Renal cortex interstitium (tissue), 11 donors: ENCODE measurements at regions not wholly inside any gene's neighbourhood (a gene's known extent, or its start where the extent isn't known, plus 50 kb on each side); places are given as distances from the start of the nearest gene placed in this dataset.
"Not testable (repeated sequence)": the region's sequence is repeated elsewhere in the genome, so short reads cannot be mapped to it uniquely, and the experiment has no call there.

ENCODE experiments used
- DNase-seq, 11 donors: peaks; one replicate each; pipeline ENCODE4 v3.0.0-alpha.2; 2013; ENCODE audit warnings: low read depth in 9 of 11, low spot score in 4 of 11; ENCODE audit errors: extremely low read depth in 1 of 11

DNA sequence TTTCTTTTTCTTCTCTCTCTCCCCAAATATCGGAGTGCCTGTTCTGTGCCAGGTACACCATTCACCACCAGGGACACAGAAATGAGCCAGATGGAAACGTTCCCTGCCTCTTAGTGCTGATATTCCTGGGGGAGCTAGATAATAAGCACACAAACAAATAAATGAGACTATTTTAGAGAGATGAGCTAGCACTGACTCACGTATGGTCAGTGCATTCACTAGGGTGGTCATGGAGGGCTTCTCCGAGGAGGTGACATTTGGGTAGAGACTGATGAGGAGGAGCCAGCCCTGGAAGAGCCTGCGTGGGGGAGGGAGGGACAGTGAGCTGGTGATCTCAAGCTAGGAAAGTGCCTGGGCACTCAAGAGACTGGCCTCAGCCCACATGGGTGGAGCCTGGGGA, 252.3 kb upstream of the KCNG1 start:
- DNase-seq, result no peak

DNA sequence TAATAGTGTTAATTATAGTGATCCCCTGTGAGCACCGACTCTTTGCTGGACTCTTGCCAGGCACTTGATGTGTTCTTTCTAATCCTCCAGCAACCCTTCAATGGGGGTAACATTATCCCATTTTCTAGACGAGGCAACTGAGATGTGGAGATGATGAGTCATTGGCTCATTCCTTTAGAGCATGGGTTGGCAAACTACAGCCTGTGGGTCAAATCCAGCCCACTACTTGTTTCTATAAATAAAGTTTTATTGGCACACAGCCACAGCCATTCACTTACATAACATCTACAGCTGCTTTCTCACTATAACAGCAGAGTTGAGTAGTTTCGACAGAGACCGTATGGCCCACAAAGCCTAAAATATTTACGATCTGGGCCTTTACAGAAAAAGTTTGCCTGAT, 249.5 kb upstream of the KCNG1 start:
- DNase-seq, result no peak

DNA sequence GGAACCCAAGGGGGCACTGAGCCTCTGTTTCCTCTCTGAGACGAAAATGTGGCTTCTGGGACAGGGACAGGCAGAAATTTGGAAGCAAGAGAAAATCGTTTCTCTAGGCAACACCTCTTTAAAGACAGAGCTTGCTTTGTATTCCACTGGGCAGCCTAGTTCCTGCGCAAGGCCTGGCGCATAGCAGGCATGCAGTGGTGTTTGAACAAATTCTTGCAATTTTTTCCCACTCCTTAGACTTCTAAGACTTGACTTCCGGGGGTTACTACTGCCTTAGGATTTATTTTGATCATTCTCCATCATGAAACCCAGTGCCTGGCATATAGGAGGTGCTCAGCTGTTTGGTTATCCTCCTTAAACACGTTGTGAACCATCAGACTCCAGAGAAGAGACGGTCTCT, 249.0 kb upstream of the KCNG1 start:
- no peak for DNase-seq

DNA sequence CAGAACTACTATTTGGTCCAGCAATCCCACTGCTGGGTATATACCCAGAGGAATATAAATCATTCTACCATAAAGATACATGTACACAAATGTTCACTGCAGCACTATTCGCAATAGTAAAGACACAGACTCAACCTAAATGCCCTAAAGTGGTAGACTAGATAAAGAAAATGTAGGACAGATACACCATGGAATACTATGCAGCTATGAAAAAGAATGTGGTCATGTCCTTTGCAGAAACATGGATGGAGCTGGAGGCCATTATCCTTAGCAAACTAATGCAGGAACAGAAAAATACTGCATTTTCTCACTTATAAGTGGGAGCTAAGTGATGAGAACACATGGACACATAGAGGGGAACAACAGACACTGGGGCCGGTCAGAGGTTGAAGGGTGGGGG, 248.4 kb upstream of the KCNG1 start:
- not testable (repeated sequence) for DNase-seq

DNA sequence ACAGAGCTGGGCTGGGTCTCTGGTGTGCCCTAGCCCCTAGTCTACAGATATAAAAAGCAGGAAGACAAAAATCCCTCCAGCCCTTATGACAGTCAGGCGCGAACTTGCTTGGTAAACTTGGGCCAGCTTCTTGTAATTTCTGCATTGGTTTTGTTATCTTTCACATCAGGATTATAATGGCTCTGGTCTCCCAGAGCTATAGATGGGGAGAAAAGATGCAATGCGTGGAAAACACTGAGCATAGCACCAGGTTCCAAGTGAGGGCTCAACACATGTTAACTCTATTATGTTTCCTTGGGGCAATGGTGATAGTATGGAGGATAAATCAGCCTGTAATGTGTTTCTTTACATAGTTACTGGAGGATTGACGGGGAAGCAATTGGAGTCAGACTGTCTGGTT, 246.8 kb upstream of the KCNG1 start:
- no peak for DNase-seq

DNA sequence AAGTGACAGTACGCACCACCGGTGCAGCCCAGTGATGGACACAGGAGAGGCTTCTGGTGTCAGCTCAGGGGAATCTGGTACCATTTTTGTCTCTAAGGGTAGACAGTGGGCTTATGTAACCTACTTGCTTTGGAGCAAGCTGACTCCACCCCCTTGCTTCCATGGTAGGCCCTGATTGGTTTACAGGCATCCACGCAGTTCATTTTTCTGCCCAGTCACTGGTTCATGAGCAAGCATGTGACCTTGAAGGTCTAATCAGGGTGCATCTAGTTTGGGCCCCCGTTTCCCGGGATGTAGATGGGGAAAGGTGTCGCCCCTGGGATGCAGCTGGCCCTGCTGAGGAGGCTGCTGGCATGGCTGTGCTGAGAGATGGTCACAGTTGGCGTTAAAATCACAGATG, 244.8 kb upstream of the KCNG1 start:
- DNase-seq, result no peak

DNA sequence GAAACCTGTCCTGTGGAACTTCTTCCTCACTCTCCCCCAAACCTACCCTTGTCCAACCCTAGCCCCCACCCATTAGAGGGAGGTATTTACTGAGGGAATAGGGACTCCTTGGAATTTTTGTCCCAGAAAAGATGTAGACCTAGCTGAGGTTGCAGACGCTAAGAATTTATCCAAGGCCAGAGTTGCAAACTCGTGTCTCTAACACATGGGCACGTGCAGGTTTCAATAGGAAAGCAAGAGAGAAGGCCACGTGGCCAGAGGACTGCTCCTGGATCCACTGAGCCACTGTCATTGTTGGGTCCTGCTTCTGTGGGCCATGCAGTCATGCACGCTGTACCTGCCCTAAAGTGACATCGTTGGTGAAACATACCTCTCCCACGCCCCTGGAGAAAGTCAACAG, 243.4 kb upstream of the KCNG1 start:
- DNase-seq, result no peak

DNA sequence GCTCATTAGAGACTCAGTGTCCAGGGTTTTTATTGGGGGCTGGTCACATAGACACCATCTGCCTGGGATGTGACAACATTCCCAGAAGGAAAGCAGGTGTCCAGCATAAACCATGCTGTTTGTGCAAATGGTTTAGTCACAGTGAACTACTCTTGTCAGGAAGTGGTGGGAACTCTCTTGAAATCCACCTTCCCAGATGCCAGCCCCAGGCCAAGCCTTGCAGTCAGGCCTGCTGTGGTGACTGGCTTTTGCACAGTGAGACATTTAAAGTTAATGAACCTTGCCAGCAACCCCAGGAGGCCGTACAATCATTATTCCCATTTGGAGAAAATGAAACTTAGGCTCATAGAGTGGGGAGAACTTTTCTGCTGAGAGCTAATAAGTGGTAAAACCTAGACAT, 242.5 kb upstream of the KCNG1 start:
- DNase-seq, result no peak

DNA sequence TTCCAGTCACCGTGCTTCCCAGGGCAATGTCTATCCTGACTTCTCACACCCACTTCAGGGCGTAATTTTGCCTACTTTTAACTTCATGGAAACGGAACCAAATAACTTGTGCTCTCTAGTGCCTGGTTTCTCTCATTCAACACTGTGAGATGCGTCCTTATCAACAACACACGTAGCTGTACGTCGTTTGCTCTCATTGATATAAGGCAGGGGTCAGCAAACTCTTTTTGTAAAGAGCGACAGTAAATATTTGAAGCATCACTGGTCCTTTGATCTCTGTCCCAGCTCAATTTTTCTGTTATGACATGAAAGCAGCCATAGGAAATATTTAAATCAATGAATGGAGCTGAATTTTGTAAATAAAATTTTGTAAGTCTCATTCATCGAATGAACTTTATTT, 239.3 kb upstream of the KCNG1 start:
- DNase-seq, result no peak

DNA sequence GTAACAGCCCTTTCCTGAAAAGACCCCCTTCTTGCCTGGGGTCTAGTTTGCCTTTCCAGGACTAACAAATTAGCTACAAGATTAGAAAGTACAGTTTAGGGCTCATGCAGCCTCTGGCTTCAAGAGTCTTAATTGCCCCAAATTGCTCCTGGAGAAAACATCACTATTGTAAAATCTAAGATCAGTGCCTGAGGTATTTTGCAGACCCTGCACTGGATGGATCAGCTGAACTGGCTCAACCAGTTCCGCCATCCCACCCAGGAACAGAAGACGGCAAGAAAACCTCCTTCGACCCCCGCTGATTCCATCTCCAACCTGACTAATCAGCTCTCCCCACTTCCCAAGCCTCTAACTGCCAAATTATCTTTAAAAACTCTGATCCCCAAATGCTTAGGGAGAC, 236.5 kb upstream of the KCNG1 start:
- no peak for DNase-seq

DNA sequence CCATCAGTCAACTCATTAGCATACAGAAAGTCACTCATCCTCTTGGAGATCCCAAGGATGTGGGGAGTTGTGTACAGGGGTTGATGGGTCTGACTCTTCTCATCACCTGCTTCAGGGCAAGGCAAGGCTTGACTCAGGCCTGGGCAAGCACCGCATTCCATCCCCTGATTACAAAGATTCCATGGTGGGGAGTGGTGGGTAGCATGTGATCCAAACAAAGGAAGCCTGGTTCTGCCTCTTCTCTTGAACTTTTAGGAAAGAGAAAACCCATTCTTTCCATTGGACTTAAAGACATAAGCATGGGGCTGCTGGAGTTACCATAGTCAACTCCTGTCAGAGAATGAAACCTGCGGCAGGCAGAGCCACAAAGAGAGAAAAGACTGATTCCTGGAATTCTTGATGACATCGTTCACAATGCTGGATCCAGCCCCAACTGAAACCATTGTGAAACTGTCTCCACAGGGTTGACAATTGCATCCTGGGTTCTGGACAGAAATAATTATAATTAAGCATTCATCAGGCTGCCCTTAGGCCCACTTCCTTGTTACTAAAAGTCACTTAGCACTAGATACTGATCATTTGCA, 235.8 kb upstream of the KCNG1 start:
- no peak for DNase-seq

DNA sequence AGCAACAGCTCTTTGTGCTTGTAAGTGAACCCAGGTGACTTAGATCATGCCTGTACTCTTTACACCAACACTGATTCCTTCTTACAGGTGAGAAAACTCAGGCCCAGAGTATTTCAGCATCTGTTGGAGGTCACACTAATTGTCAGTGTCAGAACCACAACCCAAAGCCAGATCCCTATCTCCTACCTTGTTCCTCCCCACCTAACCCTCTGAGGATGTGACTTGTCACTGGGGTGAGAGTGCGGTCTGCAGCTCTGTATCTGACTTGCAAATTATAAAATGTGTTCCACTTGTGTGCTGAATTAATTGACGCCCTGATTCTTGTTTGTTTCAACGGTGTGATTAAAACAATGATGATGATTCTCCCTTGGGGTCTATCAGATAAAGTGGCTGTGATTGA, 232.5 kb upstream of the KCNG1 start:
- no peak for DNase-seq

DNA sequence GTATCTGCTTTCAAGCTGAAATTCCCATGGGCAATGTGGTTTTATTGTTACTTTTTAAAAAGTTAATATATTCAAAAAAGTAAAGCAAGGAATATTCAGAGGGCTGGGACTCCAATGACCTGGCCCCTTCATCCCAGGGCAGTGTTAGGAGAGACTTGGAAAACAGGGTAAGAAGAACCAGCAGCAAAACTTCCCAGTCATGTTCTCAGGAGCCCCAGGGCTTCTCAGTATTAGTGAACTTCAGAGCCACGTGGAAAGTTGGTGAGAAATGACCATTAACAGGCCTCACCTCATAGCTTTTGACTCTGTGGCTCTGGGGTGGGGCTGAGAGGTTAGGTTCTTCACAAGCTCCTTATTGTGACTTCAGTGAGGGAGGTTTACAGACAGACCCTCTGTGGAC, 230.4 kb upstream of the KCNG1 start:
- no peak for DNase-seq

DNA sequence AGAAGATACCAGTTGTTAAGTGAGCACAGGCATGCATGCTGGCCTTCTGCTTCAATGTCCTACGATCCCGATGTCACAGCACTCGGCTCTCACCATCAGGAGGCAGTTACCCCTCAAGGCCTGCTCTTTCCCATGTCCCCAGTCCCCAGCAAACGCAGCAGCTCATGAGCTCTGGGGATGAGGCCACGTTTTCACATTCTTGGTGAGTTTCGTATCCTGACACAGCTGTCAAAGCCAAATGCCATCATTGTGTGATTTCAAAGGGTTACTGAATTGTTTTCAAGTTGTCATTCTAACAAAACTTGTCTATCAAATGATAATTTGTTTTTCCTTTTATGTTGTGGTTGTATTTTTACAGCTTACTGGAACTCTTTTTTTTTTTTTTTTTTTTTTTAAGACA, 226.9 kb upstream of the KCNG1 start:
- DNase-seq, result no peak

DNA sequence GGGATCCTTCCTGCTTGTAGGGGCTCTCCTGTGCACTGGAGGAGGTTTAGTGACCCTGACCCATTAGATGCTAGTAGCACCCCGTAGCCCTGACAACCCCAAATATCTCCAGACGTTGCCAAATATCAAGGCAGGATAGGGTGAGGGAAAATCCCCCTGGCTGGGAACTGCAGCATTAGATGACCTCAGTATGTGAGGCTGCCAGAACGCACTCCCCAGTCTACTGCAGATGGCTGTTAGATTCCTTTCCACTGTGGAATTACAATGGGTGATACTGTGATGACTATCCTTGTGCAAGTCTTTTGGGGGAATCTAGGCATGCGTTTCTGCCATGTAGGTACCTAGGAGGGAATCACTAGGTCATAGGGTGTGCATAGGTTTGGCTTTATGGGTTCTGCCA, 226.3 kb upstream of the KCNG1 start:
- no peak for DNase-seq

DNA sequence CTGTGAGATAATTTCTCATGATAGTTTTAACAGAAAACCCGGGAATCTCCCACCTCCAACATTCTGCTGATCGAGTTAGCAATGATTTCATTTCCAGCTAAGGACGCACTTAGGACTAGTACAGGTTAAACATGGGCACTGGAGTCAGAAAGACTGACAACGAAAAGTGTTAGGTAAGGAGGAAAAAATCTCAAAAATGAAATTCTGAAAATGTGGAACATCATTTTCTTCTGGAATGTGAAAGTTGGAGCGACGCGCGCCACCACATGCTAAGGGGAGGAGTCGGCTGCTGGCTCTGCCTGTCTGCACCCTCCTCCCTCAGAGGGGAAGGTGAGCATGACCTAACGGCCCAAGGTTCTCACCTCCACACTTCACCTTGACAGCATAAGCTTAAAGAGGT, 221.6 kb upstream of the KCNG1 start:
- DNase-seq, result no peak

DNA sequence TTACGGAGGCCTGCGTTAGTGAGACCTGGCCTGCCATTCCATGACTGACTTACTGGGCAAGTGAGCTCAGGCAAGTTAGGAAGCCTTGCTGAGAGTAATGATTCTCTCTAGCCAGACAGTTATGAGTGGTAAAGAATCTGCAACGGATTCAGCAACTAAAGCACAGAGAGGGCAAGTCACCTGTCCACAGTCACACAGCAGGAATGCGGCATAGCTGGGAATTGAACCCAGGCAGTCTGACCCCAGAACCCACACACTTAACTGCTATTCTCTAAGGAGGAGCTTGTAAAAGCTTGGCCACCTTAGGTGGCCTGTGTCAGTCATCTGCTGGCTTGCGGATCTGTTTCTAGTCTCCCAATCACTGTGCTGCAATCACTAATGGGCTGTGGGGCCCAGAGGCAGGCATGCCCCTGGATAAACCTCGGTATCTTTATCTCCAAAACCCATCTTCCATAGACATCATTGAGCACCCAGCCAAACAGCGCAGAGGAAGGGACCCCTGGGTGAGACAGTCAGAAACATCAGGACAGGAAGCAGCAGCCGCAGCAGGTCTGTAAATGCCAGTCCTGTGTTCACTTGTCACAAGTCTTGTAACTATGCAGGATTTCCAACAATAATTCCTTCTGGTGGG, 215.9 kb upstream of the KCNG1 start:
- DNase-seq, result no peak

DNA sequence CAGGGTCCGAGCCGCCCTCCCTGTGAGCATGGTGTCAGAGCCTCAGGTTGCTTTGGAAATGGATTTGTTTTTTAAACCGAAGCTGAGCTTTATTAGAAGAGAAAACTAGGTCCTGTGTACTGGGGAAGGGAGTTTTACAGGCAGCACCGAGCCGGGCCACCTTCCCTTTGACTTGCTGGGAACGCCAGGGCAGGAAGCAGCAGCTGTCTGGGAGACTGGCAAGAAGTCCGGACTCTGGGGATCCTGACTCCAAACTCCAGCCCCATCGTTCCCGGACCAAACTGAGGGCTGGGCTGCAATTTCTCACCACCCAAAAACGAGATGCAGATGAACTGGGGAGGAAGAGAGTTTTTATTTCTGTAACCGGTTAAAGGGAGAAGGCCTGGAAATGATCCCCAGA, 214.9 kb upstream of the KCNG1 start:
- DNase-seq, result no peak

DNA sequence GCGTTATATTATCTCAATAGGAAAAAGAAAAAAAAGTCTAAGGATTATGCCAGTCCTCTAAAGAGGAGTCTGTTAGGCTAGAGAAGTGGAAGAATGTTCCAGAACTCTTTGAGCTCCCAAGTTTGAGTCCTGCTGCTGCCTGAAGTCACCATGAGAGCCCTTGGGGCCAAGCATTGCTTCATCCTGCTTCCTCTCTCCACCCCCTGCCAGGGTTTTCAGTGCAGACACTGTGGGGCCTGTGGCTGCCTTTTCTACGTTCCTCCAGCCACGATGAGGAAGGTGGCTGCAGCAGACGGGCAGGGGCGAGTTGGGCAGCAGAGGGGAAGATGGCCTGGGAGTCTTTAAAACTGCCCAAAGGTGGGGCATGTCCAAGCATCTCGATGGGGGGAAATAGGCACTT, 214.4 kb upstream of the KCNG1 start:
- DNase-seq, result no peak

DNA sequence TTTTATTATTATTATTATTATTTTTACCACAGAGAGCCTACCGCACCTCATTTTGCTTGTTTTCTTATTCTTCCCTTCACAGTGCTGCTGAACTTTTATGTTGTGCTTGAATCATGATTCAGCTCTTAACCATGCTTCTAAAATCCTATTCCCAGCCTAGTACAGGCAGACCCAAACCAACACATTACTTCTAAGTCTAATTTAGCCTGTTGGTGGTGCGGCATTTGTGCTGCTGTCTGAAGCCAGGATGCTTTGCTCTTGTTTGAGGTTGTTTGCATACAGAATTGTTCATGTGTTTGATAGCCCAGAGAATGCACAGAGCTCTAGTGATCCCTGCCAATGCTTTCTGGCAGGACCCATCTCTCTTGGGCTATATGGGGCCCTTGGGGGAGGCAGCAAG, 213.5 kb upstream of the KCNG1 start:
- no peak for DNase-seq

DNA sequence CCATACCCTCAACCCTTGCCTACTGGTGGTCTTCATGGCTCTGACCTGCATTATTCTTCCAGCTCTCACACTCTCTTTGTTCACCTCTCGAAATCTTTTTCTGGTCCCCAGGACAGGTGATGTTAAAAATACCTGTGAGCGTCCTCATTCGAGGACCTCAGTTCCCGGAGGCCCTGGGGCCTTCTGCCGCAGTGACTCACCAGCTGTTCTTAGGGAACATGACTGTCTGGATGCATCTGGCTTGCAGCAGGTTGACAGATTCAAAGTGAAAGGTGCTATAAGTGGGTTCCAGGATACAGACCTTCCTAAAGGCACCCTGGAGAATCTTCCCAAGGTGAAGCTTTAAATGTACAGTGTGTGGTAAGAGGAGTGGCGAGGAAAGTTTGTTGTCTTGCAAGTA, 210.4 kb upstream of the KCNG1 start:
- no peak for DNase-seq

DNA sequence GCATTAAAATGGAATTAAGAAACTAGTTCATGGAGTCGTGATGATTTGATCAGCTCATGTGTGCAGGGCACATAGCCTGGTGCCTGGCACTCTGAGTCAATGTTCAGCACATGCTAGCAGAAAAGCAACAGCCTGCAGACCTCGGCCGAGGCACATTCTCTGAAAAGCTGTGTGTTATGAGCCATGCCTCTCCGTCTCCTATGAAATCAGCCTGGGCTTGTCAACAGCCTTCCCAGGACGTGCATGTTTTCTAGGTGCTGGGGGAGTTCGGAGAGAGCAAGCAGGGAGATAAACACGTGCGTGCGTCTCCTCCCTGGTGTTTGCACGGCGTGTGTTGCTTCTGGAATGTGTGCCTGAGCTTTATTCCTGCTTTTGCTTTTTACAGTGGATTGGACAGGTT, 207.8 kb upstream of the KCNG1 start:
- no peak for DNase-seq
